ENCODE measurements at regions not wholly inside any gene's neighbourhood (a gene's known extent, or its start where the extent isn't known, plus 50 kb on each side); places are given as distances from the start of the nearest gene placed in this dataset.

GRCh38 chr10:1923586-1923985 lies 186.3 kb upstream of the ADARB2 start:
- no peak for TF ChIP-seq POLR2A (IDR thresholded peaks at IDR 0.05)
- TF ChIP-seq CTCF (IDR thresholded peaks at IDR 0.05) = no peak
